HFF-Myc (cell line): ENCODE measurements at regions not wholly inside any gene's neighbourhood (a gene's known extent, or its start where the extent isn't known, plus 50 kb on each side); places are given as distances from the start of the nearest gene placed in this dataset.

Source experiments
- DNase-seq: peaks from one replicate; pipeline ENCODE4 v3.0.0-alpha.2; 2011; ENCODE audit warnings: low read depth; ENCODE audit errors: extremely low read depth
- H3K4me3 ChIP-seq: replicated peaks from 2 replicates; pipeline ENCODE4 v1.5.1; 2011; ENCODE audit warnings: low read depth, mild to moderate bottlenecking, control low read depth, low read length
- TF ChIP-seq, protein P1 (sequence below): IDR thresholded peaks from 2 replicates; pipeline ENCODE4 v1.5.1; 2012; ENCODE audit warnings: mild to moderate bottlenecking, low read depth, low read length, control low read depth; ENCODE audit errors: missing control alignments

DNA sequence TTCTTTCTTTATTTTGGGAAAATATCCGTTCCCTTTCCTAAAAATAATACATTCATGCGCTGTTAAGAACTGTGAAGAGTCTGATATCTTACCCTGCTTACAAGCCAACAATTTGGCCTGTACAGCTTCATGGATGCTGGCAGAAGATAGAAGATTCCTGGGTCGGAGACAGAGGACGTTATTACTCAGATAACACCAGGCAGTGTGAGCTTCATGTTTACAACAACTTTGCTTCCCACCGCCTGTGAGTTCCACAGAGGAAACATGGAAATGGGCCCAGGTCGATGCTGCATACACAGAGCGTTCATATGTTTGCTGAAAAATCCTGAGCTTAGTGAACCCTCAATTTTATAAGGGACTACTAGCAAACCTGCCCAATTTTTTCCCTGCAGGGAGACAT lies 705.6 kb upstream of the SEL1L start:
- TF ChIP-seq, protein P1, sequence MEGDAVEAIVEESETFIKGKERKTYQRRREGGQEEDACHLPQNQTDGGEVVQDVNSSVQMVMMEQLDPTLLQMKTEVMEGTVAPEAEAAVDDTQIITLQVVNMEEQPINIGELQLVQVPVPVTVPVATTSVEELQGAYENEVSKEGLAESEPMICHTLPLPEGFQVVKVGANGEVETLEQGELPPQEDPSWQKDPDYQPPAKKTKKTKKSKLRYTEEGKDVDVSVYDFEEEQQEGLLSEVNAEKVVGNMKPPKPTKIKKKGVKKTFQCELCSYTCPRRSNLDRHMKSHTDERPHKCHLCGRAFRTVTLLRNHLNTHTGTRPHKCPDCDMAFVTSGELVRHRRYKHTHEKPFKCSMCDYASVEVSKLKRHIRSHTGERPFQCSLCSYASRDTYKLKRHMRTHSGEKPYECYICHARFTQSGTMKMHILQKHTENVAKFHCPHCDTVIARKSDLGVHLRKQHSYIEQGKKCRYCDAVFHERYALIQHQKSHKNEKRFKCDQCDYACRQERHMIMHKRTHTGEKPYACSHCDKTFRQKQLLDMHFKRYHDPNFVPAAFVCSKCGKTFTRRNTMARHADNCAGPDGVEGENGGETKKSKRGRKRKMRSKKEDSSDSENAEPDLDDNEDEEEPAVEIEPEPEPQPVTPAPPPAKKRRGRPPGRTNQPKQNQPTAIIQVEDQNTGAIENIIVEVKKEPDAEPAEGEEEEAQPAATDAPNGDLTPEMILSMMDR, result no peak
- no peak for DNase-seq
- H3K4me3 ChIP-seq, result no peak overlapping the region

DNA sequence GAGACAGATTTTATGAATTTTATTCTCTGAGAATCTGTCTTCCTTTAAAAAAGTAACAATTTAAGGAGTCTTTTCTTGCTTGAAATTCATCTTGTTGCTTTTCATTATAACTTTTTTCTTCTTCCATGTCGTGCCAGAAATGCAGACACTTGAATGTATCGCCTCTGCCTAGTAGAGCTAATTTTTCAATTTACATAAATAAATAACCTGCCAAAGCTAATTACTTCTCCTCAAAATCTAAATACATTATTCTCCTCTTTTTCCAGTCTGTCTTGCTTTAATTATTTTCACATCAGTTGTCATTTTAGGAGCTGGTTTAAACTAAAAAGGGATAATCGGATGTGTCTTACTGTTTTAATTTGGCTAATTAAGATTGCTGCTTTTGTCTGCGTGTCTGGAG lies 711.1 kb upstream of the SEL1L start:
- no peak for DNase-seq
- TF ChIP-seq, protein P1, result no peak
- no peak overlapping the region for H3K4me3 ChIP-seq

DNA sequence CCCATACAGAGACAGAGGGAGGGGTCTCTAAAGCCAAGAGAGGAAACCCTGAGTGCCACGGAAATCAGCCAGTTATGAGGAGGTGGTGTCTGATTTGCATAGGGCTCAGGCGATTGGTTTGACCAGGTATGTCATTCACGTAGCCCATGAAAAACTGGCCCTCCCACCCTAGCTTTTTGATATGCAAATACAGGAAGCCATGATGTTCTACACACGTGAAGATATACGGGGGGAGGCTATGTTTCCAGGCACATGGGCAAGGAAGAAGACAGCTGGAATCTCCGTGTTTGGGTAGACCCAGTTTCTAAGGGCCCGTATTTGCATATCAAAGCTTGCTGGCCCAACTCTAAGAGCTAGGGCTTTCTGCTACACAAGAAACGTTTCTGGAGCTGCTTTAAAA lies 717.8 kb upstream of the SEL1L start:
- no peak overlapping the region for H3K4me3 ChIP-seq
- DNase-seq, result no peak
- TF ChIP-seq, protein P1, result no peak

DNA sequence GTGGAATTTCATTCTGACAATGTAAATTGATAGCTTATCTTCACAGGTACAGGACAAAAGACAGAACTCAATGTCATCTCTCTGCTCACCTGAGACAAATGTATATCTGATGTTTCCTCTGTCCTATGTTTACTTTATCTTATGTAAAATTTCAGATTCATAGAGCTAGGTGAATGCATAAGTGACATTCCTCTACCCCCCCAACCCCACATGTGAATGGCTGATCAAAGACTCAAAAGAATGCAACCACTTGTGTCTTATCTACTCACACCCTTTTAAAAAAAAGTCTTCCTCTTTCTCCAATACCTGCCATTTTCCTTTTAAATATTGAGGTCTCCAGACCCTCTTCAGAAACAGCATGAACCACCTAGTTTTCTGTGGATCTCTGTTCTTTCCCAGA lies 736.6 kb upstream of the SEL1L start:
- no peak overlapping the region for H3K4me3 ChIP-seq
- TF ChIP-seq, protein P1, result no peak
- no peak for DNase-seq

DNA sequence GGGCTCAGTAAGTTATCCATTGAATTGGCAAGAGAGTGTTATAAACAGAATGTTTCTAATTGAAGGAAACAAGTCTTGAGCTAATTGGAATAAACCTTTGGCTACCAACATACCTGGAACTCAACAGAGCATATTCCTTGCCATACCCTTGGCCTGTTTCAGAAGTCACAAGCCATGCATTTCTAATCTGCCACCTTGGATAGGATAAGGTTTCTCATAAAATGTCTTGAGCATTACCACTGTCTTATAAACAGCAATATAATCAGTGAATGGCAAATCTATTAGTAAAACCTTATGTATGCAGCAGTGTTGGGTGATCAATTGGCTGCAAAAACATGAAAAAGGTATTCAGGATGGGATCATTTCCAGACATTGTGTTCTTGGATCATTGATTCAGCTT lies 765.2 kb upstream of the SEL1L start:
- TF ChIP-seq, protein P1, result no peak
- no peak overlapping the region for H3K4me3 ChIP-seq
- DNase-seq, result no peak

DNA sequence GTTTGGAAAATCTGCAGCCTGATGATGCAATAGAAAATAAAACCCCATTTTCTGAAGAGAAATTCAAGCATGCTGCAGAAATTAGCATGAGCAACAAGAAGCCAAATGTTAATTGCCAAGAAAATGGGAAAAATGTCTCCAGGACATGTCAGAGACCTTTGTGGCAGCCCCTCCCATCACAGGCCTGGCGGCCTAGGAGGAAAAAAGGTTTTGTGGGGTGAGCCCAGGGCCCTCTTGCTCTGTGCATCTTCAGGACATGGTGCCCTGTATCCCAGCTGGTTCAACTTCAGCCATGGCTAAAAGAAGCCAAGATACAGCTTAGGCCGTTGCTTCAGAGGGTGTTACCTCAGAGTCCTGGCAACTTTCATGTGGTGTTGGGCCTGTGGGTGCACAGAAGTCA lies 775.5 kb upstream of the SEL1L start:
- no peak for DNase-seq
- H3K4me3 ChIP-seq, result no peak overlapping the region
- TF ChIP-seq, protein P1, result no peak

DNA sequence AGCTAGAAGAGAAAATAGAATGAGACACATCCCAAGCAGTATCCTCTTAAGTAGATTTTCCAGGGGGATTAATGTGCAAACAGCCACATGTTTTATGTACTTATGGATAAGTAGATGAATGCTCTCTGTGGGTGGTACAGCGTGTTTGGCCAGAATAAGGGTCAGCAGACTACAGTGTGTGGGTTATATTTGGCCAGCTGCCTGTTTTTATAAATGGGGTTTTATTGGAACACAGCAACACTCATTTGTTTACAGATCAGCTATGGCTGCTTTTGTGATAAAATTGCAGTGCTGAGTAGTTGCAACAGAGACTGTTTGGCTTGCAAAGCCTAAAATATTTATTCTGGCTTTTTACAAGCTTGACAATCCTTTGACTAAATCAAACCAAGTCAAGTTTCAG lies 780.2 kb upstream of the SEL1L start:
- DNase-seq, result no peak
- TF ChIP-seq, protein P1, result no peak

More for the DNA sequence above, 780.2 kb upstream of the SEL1L start:
- H3K4me3 ChIP-seq, result no peak overlapping the region
